Hematopoietic multipotent progenitor cell (in vitro differentiated cells): ENCODE measurements at regions not wholly inside any gene's neighbourhood (a gene's known extent, or its start where the extent isn't known, plus 50 kb on each side); places are given as distances from the start of the nearest gene placed in this dataset.

Experiments
- DNase-seq, 3 donors: peaks; one replicate each; pipeline ENCODE4 v3.0.0-alpha.2; 2011 to 2015; ENCODE audit warnings: low read depth in 2 of 3, low spot score in 2 of 3

GRCh38 chr4:125891597-125892258 is 577.0 kb downstream of the FAT4 start:
- no peak for DNase-seq

DNA sequence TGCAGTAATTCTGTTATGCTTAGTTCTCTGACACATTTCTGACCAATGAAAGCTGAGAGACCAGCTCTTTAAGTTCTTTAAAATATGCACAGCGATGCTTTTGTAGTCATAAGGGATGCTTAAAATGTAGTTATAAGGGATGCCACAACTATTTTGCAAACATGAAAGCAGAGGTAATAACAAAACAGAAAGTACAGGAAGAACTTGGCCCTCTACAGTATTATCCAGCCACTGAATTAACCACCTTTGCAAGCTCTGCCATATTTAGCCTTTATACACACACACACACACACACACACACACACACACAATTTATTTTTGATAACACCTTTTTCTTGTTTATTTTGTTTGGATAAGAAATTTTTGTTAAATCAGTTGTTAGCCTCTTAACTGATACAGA is 590.0 kb downstream of the FAT4 start:
- DNase-seq, result no peak

DNA sequence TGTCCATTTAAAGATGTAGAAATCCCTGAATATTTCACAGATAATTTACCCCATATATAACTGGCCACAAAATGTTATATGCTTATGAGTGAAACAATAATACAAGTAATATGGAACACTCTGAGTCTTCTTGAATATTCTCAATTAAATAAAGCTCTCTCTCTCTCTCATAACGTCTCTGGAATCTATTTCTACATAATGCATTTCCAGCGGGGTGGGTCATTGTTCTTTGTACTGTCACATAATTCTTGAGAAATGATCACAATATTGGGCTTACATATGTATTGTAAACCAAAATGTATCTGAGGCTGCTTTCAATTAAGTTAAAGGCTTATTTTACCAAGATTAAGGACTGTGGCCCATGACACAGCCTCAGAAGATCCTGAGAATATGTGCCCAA is 596.3 kb downstream of the FAT4 start:
- no peak for DNase-seq

DNA sequence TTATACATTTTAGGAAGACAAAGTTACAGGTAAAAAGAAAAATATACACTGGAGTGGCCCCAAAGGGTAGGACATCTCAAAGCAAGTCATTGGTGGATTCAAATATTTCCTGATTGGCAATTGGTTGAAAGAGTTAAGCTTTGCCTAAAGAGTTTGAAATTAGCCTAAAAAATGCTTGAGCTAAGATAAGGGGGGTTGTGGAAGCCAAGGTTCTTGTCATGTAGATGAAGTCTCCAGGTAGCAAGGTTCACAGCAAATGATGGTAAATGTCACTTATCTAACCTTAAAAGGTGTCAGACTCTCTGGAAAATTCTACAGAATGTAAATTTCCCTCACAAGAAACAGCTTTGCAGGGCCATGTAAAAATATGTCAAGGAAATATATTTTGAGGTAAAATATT is 596.7 kb downstream of the FAT4 start:
- DNase-seq, result no peak

- DNase-seq, result no peak
Observed at GRCh38 chr4:125917559-125917958, 602.8 kb downstream of the FAT4 start.

DNA sequence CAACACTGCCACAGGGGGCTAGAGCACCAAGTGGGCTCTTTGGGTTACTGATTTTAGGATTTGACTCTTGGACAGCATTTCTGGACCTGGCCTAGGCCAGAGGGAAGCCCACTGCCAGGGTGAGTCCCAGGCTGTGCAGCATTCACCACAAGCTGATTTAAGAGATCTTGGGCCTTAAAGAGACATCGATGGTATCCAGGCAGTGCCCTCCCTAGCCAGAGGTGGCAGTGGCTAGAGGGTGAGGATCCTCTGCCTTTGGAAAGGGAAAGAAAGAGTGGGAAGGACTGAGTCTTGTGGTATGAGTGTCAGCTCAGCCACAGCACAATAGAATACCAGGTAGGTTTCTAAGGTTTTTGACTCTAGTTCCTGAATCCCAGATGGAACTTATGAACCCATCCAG is 613.9 kb downstream of the FAT4 start:
- DNase-seq, result no peak

DNA sequence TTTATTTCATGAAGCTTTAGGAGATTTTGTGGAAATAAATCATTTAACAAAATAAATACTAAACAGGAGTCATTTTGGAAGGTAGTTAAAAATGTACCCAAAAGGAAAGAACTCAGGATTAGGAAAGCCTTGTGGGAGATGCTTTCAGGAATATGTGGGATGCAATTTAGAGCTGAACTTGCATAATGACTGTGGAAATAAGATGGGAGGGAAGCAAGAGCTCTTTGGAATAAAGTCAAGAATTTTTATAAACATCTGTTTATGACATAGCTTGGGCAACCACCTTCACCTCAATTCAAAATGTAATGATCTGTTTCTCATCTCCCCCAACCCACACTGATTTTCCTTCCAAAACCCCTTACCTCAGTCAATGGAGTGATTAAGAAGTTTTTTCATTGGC is 623.8 kb downstream of the FAT4 start:
- DNase-seq, result no peak

DNA sequence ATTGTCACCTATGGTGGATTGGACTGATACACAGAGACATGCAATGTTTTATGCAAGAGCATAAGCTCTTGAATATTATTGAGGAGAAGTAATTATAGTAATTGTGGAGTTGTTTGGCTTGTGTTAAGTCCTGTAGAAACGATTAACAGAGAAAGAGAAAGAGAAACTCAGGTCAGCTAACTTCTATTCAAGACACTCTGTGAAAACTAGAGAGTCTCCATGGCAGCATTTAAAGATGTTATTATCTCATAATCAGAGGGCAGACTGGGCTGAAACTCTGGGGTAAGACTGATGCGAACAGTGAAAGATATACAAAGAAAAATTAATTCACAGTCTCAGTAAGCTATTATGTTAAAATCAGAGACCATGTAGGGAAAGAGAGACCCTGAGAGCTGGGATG is 625.7 kb downstream of the FAT4 start:
- no peak for DNase-seq

DNA sequence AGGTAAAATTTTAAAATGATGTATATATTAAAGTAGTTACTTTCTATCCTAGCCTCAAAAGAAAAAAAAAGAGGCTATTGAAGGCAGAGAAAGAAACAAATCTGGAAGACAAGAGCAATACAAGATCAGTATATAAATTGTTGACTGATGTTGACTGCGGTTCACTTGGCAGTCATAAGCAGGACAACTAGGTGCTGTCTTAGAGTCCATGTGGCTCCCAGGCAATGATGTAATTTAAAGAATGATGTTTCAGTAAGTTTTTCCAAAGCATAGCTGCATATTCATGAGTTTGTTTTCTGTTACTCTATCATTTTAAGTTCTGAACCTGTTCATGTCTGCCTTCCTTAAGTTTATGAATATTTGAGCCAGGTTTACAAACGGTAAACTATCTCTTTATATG is 630.2 kb downstream of the FAT4 start:
- no peak for DNase-seq

GRCh38 chr4:125948021-125948420 is 633.3 kb downstream of the FAT4 start:
- no peak for DNase-seq

DNA sequence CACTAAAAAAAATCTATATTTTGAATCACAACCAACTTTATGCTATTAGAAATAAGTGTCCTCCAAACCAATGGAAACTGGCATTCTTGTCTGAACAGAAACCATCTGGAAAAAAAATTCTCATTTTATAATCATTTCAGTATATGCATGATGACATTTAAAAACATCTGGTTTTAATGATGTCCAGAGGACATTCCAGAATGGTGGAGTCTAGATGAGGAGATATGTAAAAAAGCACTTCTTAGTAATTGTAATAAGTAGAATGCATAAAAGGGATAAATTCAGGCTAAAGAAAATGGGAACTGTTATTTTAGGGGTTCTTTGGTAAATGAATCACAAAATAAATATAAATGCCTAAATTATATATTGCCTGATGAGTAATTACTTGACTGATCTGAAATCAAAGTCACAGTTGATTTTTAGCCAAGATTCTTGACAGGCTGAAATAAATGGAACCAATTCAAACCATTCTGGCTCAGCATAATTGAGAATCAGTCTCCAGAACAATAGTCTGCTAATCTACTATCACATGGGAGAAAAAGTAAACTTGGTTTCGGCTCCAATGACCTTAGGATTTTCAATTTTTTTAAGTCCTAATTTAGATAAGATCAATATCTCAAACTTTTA is 636.6 kb downstream of the FAT4 start:
- no peak for DNase-seq

DNA sequence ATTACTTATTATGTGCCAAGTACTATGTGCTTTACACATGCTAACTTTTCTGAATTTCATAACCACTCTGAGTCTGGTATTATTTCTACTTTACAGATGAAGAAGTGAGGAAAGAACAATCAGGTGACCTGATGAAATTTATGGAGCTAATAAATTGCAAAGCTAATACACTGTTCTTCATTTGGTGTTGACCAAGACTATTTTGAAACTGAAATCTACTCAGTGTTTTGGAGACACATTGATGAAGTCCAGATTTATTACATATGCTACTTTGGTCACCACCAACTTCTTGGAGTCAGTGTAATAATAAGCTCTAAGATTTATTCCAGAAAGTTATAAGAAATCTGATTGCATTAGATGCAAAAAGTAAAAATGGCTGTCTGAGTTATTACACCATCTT is 637.9 kb downstream of the FAT4 start:
- DNase-seq, result no peak

DNA sequence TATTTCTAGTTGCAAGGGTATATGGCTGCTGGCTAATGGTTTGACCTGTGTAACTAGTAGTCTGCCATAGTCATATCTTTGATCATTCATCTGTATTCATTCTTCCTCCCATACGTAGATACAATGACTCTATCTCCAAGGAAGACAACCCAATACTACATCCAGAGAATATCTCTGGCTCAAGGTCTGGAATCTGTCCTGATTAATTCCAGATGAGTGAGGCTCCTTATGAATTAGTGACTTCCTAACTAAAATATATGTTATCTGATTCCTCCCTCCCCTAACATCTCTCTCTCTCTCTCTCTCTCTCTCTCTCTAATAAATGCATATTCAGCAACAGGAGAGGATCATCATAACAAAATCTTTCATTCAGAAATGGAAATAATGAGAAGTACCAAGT is 641.5 kb downstream of the FAT4 start:
- no peak for DNase-seq

DNA sequence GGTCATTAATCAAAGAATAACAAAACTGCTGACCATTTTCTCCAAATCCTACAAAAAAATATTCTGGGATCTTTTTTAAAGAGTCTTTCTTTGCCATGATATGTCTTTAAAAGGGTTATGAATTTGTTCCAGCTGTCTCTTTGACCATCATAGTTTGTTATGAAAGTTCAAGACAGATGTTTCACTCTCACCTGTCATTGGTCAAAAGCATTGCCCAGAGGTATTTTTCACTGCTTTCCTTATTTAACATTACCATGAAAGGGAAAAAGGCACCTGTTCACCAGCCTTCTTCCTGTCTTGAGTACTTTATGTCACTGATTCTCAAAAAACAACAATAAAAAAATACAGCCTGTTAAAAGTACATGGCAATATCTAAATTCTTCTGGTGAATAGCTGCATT is 643.8 kb downstream of the FAT4 start:
- no peak for DNase-seq

DNA sequence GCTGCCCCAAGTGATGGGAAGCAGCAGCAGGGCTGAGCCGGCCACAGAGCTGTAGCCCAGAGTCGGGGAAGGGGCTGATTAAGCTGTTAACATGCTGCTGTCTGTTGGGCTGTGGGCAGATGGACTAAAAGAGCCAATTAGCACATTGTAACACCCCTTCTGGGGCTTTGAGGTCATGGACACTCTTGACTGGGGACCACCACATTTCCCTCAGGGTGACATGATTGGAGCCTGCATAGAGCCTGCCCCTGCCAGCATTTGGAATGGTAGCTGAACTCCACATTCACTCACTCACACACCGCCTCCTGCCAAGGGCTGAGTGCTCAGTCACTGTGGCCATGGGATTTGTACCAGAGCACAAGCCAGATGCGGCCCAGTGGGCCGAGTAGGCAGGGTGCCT is 646.9 kb downstream of the FAT4 start:
- DNase-seq, result no peak

DNA sequence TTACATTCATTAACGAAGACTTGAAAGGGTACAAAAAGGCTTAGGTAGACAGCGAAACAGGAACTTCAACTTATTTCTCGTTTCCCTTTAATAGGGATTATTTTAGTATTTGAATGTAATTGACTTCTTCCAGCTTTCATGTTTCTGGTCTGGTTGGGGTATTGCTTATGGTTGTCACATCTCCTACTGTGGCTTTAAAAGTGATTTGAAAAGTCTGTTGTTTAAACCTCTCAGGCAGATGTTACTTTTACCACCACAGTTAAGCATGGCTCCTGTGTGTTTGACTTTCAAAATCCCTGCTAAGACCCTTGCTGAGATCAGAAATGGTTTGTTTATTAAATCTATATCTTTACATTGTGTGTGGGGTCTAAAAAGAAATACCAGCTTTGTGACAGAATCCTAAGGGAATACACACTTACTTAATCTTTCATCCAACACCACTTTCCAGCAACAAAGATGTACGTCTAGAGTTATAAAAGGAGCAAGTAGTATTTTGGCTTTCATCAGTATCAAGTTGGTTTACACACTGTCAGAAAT is 661.2 kb downstream of the FAT4 start:
- no peak for DNase-seq

DNA sequence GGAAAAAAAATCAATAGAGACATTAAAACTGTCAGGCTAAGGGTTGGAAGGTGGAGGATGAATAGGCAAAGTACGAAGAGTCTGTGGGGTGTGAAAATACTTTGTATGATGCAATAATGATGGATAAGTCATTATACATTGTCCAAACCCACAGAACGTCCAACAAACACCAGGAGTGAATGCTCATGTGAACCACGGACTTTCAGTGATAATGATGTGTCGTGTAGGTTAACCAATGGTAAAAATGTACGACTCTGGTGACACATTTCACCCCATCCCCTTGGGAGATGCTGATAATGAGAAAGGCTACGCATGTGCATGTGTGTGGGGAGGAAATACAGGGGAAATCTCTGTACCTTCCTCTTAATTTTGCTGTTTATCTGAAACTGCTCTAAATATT is 665.2 kb downstream of the FAT4 start:
- no peak for DNase-seq

DNA sequence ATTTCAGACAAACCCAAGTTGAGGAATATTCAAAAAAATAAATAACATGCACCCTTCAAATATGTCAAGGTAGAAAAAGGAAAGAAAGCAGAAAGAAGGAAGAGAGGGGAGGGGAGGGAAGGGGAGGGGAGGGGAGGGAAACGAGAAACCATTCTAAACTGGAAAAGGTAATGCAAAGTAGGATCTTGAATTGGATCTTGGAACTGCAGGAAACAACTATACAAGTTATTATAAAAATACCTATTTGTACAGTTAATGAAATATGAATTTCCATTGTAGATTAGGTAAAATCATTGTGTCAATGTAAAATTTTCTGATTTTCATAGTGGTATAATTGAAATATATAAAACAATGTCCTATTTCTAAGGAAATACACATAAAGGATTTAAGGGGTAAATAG is 668.4 kb downstream of the FAT4 start:
- DNase-seq, result no peak

GRCh38 chr4:125985856-125986255 is 671.1 kb downstream of the FAT4 start:
- peak in 1 of 3 donors; percentile 3 for DNase-seq

DNA sequence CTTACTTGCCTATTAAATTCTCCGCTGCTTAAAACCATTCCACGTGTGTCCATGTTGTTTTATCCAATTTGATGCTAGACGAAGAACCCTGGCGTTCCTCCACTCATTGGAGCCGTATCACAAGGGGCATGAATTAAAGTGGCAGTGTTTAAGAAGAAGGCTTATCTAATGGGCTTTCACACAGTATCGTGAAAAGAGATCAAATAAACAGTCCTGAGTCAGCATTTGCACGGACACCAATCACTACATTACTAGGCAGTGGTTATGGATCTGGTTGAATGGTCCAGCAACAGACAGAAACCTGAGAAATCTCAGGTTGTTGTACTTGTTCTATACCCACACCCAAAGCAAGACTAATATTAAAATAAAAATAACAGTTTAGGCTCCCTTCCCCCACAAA is 671.6 kb downstream of the FAT4 start:
- no peak for DNase-seq

- no peak for DNase-seq
Observed at GRCh38 chr4:125988464-125988863, 673.7 kb downstream of the FAT4 start.

DNA sequence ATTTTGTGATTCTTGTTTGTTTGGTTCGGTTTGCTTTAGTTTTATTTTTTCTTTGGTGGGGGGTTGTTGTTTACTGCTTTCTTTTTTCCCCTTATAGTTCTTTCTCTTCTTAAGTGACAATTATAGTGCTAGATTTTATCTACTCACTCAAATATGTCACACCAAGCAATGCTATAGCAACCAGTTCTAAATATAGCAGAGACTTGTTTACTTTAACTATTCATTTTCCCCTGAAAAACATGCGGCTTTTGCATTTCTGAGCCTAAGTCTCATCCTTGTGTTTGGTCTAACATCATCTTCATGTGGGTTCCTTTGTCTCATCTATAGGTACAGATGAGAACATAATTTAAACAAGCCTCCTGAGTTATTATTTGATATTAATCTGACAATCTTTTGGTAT is 676.6 kb downstream of the FAT4 start:
- DNase-seq, result no peak

DNA sequence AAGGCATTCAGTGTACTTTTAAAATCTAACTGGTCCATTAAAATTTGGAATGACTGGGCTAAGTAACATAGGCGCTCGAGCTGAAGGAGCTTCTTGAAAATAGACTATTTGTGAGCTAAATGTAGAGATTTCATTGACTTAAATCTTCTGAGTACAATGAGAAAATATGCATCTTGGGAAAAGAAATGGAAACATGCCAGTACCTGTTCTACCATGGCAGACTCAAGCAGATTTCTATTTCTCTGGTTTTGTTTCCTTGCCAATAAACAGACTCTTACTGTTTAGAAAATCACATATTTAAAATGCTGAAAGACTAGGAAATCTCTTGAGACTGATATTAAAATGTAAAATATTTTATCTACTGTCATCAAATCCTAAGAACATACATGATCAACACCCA is 678.1 kb downstream of the FAT4 start:
- DNase-seq, result no peak
